GM12878 (cell line): ENCODE measurements at regions not wholly inside any gene's neighbourhood (a gene's known extent, or its start where the extent isn't known, plus 50 kb on each side); places are given as distances from the start of the nearest gene placed in this dataset.

Source experiments
- ATAC-seq: fragments of 200-7000 bp; cut with Tn5 transposase; 3 replicates; pipeline ENCODE4 v1.9.1; 2020; ENCODE audit warnings: mild to moderate bottlenecking, moderate library complexity
- BruUV-seq: library from RNA; stranded (reverse); fragments of 400-500 nt; replicated peaks from 2 replicates; lab custom pipeline; 2021; lab: Mats Ljungman, UMichigan
- CTCF ChIA-PET: fragments of 300-600 bp; sonication (Branson Sonifier 250); formaldehyde crosslinking; extraction: SDS; loops from one replicate; lab custom pipeline; 2021; ENCODE audit warnings: inconsistent platforms; lab: Yijun Ruan, JAX
- POLR2A ChIA-PET: fragments of 350-600 bp; formaldehyde crosslinking; extraction: SDS; loops from one replicate; lab custom pipeline; 2021; ENCODE audit warnings: inconsistent platforms; lab: Charles Lee
- RAD21 ChIA-PET: fragments of 300-600 bp; sonication (Branson Sonifier 250); formaldehyde crosslinking; loops from one replicate; lab custom pipeline; 2023; ENCODE audit warnings: antibody characterized with exemption; ENCODE audit not compliant: unreplicated experiment; lab: Charles Lee
- SMC1A ChIA-PET: fragments of 300-600 bp; sonication (Branson Sonifier 250); formaldehyde crosslinking; loops from one replicate; lab custom pipeline; 2023; ENCODE audit not compliant: unreplicated experiment, uncharacterized antibody; lab: Charles Lee
- DNase-seq: peaks from one replicate; pipeline ENCODE4 v3.0.0-alpha.2; 2011; ENCODE audit warnings: low read depth, low spot score
- FAIRE-seq: peaks from 3 replicates; lab custom pipeline; 2011; peaks lifted over from hg19 to GRCh38; lab: Jason Lieb, UNC
- H2AFZ ChIP-seq: 2 replicates; pipeline ENCODE4 v1.6.0; 2011; ENCODE audit warnings: low read depth, low read length, control low read depth; ENCODE audit not compliant: control insufficient read depth
- H3K27ac ChIP-seq: 2 replicates; pipeline ENCODE4 v1.5.1; 2011; ENCODE audit warnings: control low read depth; ENCODE audit not compliant: control insufficient read depth, insufficient read depth
- H3K27me3 ChIP-seq, 2 experiments: replicated peaks in 1 of 2; 2 replicates each; pipeline versions ENCODE4 v1.6.0 to v1.6.1; 2011; ENCODE audit warnings: low read length in 1 of 2; ENCODE audit not compliant: control insufficient read depth in 2 of 2, insufficient read depth in 2 of 2
- H3K36me3 ChIP-seq, 2 experiments: 2 replicates each; pipeline ENCODE4 v1.5.1; 2011; ENCODE audit warnings: low read length in 1 of 2; ENCODE audit not compliant: control insufficient read depth in 2 of 2, insufficient read depth in 2 of 2
- H3K4me1 ChIP-seq: 2 replicates; pipeline ENCODE4 v1.6.1; 2011; ENCODE audit warnings: mild to moderate bottlenecking, low read length, moderate library complexity, mixed read lengths; ENCODE audit not compliant: control insufficient read depth, insufficient read depth
- H3K4me2 ChIP-seq: 2 replicates; pipeline ENCODE4 v1.6.0; 2011; ENCODE audit warnings: control low read depth; ENCODE audit not compliant: control insufficient read depth, insufficient read depth
- H3K4me3 ChIP-seq: fragments of 200-600 bp; sonication (generic); 2 replicates; pipeline ENCODE4 v1.5.1; 2016
- H3K79me2 ChIP-seq: 2 replicates; pipeline ENCODE4 v1.6.0; 2011; ENCODE audit warnings: low read length; ENCODE audit not compliant: control insufficient read depth, insufficient read depth
- H3K9ac ChIP-seq: 2 replicates; pipeline ENCODE4 v1.8.0; 2011; ENCODE audit warnings: low read length, control low read depth, mixed read lengths; ENCODE audit not compliant: control insufficient read depth, insufficient read depth
- H3K9me3 ChIP-seq: replicated peaks from 3 replicates; pipeline ENCODE4 v1.5.1; 2011; ENCODE audit warnings: mild to moderate bottlenecking, low read length; ENCODE audit not compliant: control insufficient read depth, insufficient read depth
- H4K20me1 ChIP-seq: 2 replicates; pipeline ENCODE4 v1.6.0; 2011; ENCODE audit not compliant: control insufficient read depth, insufficient read depth
- ATF7 ChIP-seq: fragments of 450-650 bp; IDR thresholded peaks from 2 replicates; pipeline ENCODE4 v1.6.1; 2016; ENCODE audit warnings: low read depth, mild to moderate bottlenecking
- ESRRA ChIP-seq: IDR thresholded peaks from 2 replicates; pipeline ENCODE4 v1.6.1; 2012; ENCODE audit warnings: mild to moderate bottlenecking, low read length, improper control_type of control experiment
- HDAC6 ChIP-seq: fragments of 200-600 bp; sonication (generic); IDR thresholded peaks from one replicate; pipeline ENCODE4 v1.8.0; 2017; ENCODE audit warnings: antibody characterized with exemption; ENCODE audit not compliant: unreplicated experiment
- LARP7 ChIP-seq: fragments of 450-650 bp; IDR thresholded peaks from 2 replicates; pipeline ENCODE4 v1.6.1; 2017; ENCODE audit warnings: mild to moderate bottlenecking
- MTA3 ChIP-seq: IDR thresholded peaks from 2 replicates; pipeline ENCODE4 v1.6.1; 2012; ENCODE audit warnings: low read length, inconsistent platforms, borderline replicate concordance
- PBX3 ChIP-seq: IDR thresholded peaks from 2 replicates; pipeline ENCODE4 v1.6.1; 2011; ENCODE audit warnings: mild to moderate bottlenecking, low read depth, low read length, moderate library complexity; ENCODE audit not compliant: insufficient replicate concordance
- POLR2A ChIP-seq: IDR thresholded peaks from 2 replicates; pipeline ENCODE4 v1.6.1; 2011; ENCODE audit warnings: low read depth, mild to moderate bottlenecking, low read length
- POU2F2 ChIP-seq: IDR thresholded peaks from 3 replicates; pipeline ENCODE4 v1.6.1; 2011; ENCODE audit warnings: low read depth, mild to moderate bottlenecking, low read length, borderline replicate concordance
- PRDM15 ChIP-seq: fragments of 450-650 bp; formaldehyde crosslinking; IDR thresholded peaks from 2 replicates; pipeline ENCODE4 v1.4.0; 2020; ENCODE audit warnings: mild to moderate bottlenecking, moderate library complexity
- RELA ChIP-seq: fragments of 450-650 bp; IDR thresholded peaks from 2 replicates; pipeline ENCODE4 v1.8.0; 2014; ENCODE audit warnings: borderline replicate concordance; ENCODE audit not compliant: partially characterized antibody
- SKIL ChIP-seq: fragments of 450-650 bp; IDR thresholded peaks from 2 replicates; pipeline ENCODE4 v1.6.1; 2017; ENCODE audit warnings: mild to moderate bottlenecking, low read depth, inconsistent platforms; ENCODE audit not compliant: poor library complexity, severe bottlenecking
- SUZ12 ChIP-seq: fragments of 200-600 bp; sonication (generic); IDR thresholded peaks from one replicate; pipeline ENCODE4 v1.6.1; 2018; ENCODE audit warnings: antibody characterized with exemption, mild to moderate bottlenecking; ENCODE audit not compliant: unreplicated experiment
- WGBS: methylation state at CpG from one replicate; pipeline ENCODE4 v1.1.6; 2016; ENCODE audit warnings: low lambda C conversion rate; ENCODE audit not compliant: insufficient replicate concordance, insufficient coverage; ENCODE audit errors: missing lambda C conversion rate; 5-methylcytosine and 5-hydroxymethylcytosine counted together
- in situ Hi-C: fragments of 300-500 bp; cut with MboI; formaldehyde crosslinking; loops from 9 replicates; pipeline ENCODE4 v1.14.3; 2018; ENCODE audit warnings: mixed read lengths
- intact Hi-C: fragments of 100-400 bp; cut with micrococcal nuclease; formaldehyde crosslinking; loops from one replicate; pipeline ENCODE4 v1.14.2; 2022; ENCODE audit not compliant: unreplicated experiment
- TF ChIP-seq, protein P1 (sequence below): IDR thresholded peaks from 2 replicates; pipeline ENCODE4 v1.6.1; 2012; ENCODE audit warnings: low read depth, low read length, improper control_type of control experiment

- TF ChIP-seq PRDM15 (CRISPR knock-in tag): no peak
- TF ChIP-seq SUZ12: no peak
- TF ChIP-seq PBX3: no peak
- TF ChIP-seq, all 136 proteins: peak for 0
Measured at GRCh38 chr2:176774766-176775451, 437.7 kb upstream of the HNRNPA3 start (continued).

GRCh38 chr2:176777262-176777661 lies 435.3 kb upstream of the HNRNPA3 start:
- H3K4me1 ChIP-seq: no peaks in the 10 kb centered on the region
- TF ChIP-seq, protein P1, sequence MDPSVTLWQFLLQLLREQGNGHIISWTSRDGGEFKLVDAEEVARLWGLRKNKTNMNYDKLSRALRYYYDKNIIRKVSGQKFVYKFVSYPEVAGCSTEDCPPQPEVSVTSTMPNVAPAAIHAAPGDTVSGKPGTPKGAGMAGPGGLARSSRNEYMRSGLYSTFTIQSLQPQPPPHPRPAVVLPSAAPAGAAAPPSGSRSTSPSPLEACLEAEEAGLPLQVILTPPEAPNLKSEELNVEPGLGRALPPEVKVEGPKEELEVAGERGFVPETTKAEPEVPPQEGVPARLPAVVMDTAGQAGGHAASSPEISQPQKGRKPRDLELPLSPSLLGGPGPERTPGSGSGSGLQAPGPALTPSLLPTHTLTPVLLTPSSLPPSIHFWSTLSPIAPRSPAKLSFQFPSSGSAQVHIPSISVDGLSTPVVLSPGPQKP: no peak
- TF ChIP-seq HDAC6 (no peak), MTA3 (no peak), POLR2A (no peak), LARP7 (no peak), SKIL (no peak), ESRRA (no peak), ATF7 (no peak), RELA (no peak), POU2F2 (no peak)
- TF ChIP-seq, all 136 proteins: peak for 0
- Histone ChIP-seq H3K27me3 (no peaks in the 10 kb centered on the region), H3K79me2 (no peaks in the 10 kb centered on the region), H3K4me2 (no peak overlapping the region), H3K36me3 (no peaks in the 10 kb centered on the region), H3K4me3 (no peak overlapping the region), H3K27ac (no peak overlapping the region), H3K9me3 (peaks cover 3% of the 10 kb centered on the region; the same call in 2 of the 3 replicates), H3K9ac (no peak overlapping the region), H4K20me1 (no peaks in the 10 kb centered on the region), H2AFZ (no peak overlapping the region)
- no peak for ATAC-seq
- ChIA-PET RAD21 (interaction anchor here (1.3 kb wide), 1 partner anchor 37 kb away, joined by 3 read pairs; no protein-coding TSS in a partner anchor), SMC1A (interaction anchor here (1.3 kb wide), 1 partner anchor 68 kb away, joined by 3 read pairs; no protein-coding TSS in a partner anchor), CTCF (interaction anchor here (0.7 to 2.6 kb wide), 3 partner anchors 10 to 384 kb away, joined by 3 to 8 read pairs (median 3); no protein-coding TSS in a partner anchor), POLR2A (interaction anchor here (0.6 kb wide), 1 partner anchor 379 kb away, joined by 5 read pairs; no protein-coding TSS in a partner anchor)
- WGBS: 14% methylated on average over 3 of the region's 3 CpGs
- in situ Hi-C loops (no loop called here), intact Hi-C loops (no loop called here)
- no peak for FAIRE-seq
- no TSS peak for BruUV-seq
- DNase-seq: no peak
